GM12891 (cell line): ENCODE measurements at regions not wholly inside any gene's neighbourhood (a gene's known extent, or its start where the extent isn't known, plus 50 kb on each side); places are given as distances from the start of the nearest gene placed in this dataset.

Experiments used
- DNase-seq: peaks from one replicate; pipeline ENCODE4 v3.0.0; 2011; ENCODE audit warnings: low spot score; ENCODE audit not compliant: insufficient read length
- FAIRE-seq: peaks from 2 replicates; lab custom pipeline; 2011; peaks lifted over from hg19 to GRCh38; lab: Jason Lieb, UNC
- PAX5 ChIP-seq: IDR thresholded peaks from 2 replicates; pipeline ENCODE4 v1.6.1; 2011; ENCODE audit warnings: low read length, moderate library complexity, mild to moderate bottlenecking; ENCODE audit not compliant: insufficient read depth, severe bottlenecking
- POLR2A ChIP-seq: IDR thresholded peaks from 2 replicates; pipeline ENCODE4 v1.6.1; 2011; ENCODE audit warnings: low read depth, low read length, control low read depth
- POLR2AphosphoS5 ChIP-seq: IDR thresholded peaks from 2 replicates; pipeline ENCODE4 v1.6.1; 2011; ENCODE audit warnings: low read depth, low read length, control low read depth
- POU2F2 ChIP-seq: IDR thresholded peaks from 2 replicates; pipeline ENCODE4 v1.6.1; 2011; ENCODE audit warnings: low read depth, mild to moderate bottlenecking, control low read depth, low read length, moderate library complexity
- SPI1 ChIP-seq: IDR thresholded peaks from 2 replicates; pipeline ENCODE4 v1.6.1; 2011; ENCODE audit warnings: low read depth, low read length, control low read depth
- TAF1 ChIP-seq: IDR thresholded peaks from 2 replicates; pipeline ENCODE4 v1.6.1; 2011; ENCODE audit warnings: low read depth, low read length, control low read depth

DNA sequence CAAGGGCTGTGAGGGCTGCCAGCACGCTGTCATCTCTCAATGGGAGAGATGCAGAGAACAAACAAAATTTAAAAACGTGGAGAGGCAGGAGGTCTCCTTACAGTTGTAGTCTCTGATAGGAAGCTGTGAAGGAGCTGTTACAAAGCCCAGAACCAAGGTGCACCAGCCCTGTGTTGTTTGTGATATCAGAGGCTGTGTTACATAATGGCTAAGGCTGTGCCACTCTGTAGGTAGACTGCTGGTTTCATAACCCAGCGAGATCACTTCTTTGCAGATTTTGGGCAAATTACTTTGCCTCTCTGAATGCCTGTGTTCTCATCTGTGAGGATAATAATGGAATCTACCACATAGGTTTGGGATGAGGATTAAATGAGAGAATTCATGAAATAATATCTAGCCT lies 1480.7 kb upstream of the WWC1 start:
- TF ChIP-seq PAX5: no peak
- no peak for TF ChIP-seq POLR2AphosphoS5
- no peak for TF ChIP-seq TAF1
- no peak for TF ChIP-seq SPI1
- no peak for TF ChIP-seq POLR2A
- TF ChIP-seq POU2F2: no peak
- FAIRE-seq (no peak), DNase-seq (no peak)

DNA sequence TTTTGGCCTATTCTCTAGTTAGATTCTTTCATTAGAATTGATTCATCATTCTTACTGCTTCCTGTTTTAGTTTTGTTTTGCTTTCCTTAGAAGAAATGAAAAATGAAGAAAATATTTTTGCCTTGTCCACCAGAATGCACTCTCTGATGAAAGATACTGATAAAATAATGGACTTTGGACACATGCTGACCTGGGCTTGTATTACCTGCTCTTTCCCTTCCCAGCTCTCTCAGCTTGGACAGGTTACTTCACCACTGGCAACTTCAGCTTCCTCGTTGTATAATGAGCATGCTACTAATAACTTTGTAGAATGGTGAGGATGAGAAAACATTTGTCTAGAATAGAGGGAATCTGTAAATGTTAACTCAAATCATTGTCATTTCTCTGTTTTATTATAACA lies 1468.1 kb upstream of the WWC1 start:
- TF ChIP-seq PAX5: no peak
- no peak for TF ChIP-seq POLR2A
- no peak for TF ChIP-seq SPI1
- no peak for TF ChIP-seq POLR2AphosphoS5
- TF ChIP-seq TAF1: no peak
- no peak for TF ChIP-seq POU2F2
- FAIRE-seq (no peak), DNase-seq (no peak)

DNA sequence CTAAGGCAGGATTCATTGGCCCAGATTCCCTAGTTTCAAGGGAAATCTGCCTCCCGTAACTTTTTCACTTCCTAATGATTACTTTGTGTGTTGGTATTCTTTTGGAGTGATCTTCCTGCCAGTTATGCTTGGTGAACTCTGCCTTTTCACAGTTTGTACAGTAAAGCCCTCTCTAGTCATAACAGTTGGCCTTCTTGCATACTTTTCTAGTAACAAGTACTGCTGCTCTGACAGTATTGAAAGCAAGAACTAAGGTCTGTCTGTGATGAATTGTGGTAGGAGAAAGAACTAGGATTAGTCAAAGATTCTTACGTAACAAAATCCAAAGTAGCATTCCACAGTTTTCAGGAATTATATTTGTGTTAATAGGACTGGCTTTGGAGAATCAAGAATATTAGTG lies 1457.2 kb upstream of the WWC1 start:
- FAIRE-seq (no peak), DNase-seq (no peak)
- TF ChIP-seq POLR2A: no peak
- no peak for TF ChIP-seq POLR2AphosphoS5
- TF ChIP-seq POU2F2: no peak
- no peak for TF ChIP-seq PAX5
- no peak for TF ChIP-seq TAF1
- TF ChIP-seq SPI1: no peak

GRCh38 chr5:166845044-166845443 lies 1446.4 kb upstream of the WWC1 start:
- DNase-seq (no peak), FAIRE-seq (no peak)
- no peak for TF ChIP-seq TAF1
- no peak for TF ChIP-seq POLR2AphosphoS5
- TF ChIP-seq POU2F2: no peak
- no peak for TF ChIP-seq PAX5
- TF ChIP-seq POLR2A: no peak
- no peak for TF ChIP-seq SPI1

GRCh38 chr5:166856791-166857190 lies 1434.7 kb upstream of the WWC1 start:
- FAIRE-seq (no peak), DNase-seq (no peak)
- TF ChIP-seq POU2F2 (no peak), POLR2AphosphoS5 (no peak), PAX5 (no peak), SPI1 (no peak), POLR2A (no peak), TAF1 (no peak)

- FAIRE-seq: no peak
- DNase-seq: no peak
- TF ChIP-seq PAX5: no peak
- TF ChIP-seq POLR2A: no peak
- TF ChIP-seq POU2F2: no peak
- no peak for TF ChIP-seq SPI1
- no peak for TF ChIP-seq POLR2AphosphoS5
- TF ChIP-seq TAF1: no peak
Observed at GRCh38 chr5:166860426-166860825, 1431.0 kb upstream of the WWC1 start.

- FAIRE-seq (no peak), DNase-seq (no peak)
- TF ChIP-seq TAF1: no peak
- no peak for TF ChIP-seq POLR2A
Observed at GRCh38 chr5:166862581-166862980, 1428.9 kb upstream of the WWC1 start.

GRCh38 chr5:166865206-166865605 lies 1426.2 kb upstream of the WWC1 start:
- TF ChIP-seq PAX5 (no peak), TAF1 (no peak), SPI1 (no peak), POLR2AphosphoS5 (no peak), POLR2A (no peak), POU2F2 (no peak)
- DNase-seq (no peak), FAIRE-seq (no peak)

- TF ChIP-seq SPI1: no peak
Observed at GRCh38 chr5:166880456-166880855, 1411.0 kb upstream of the WWC1 start.

GRCh38 chr5:166881802-166882201 lies 1409.6 kb upstream of the WWC1 start:
- DNase-seq: no peak

More at GRCh38 chr5:166880456-166880855, 1411.0 kb upstream of the WWC1 start:
- no peak for FAIRE-seq
- no peak for DNase-seq

More at GRCh38 chr5:166881802-166882201, 1409.6 kb upstream of the WWC1 start:
- no peak for FAIRE-seq
- TF ChIP-seq POLR2A: no peak
- TF ChIP-seq PAX5: no peak
- TF ChIP-seq TAF1: no peak
- no peak for TF ChIP-seq POU2F2
- no peak for TF ChIP-seq SPI1
- TF ChIP-seq POLR2AphosphoS5: no peak
